GM18519 (cell line): ENCODE measurements at regions not wholly inside any gene's neighbourhood (a gene's known extent, or its start where the extent isn't known, plus 50 kb on each side); places are given as distances from the start of the nearest gene placed in this dataset.

Experiments
- ATAC-seq: cut with Tn5 transposase; IDR thresholded peaks from one replicate; pipeline ENCODE4 v1.9.1; 2021; ENCODE audit warnings: mild to moderate bottlenecking, moderate library complexity; ENCODE audit not compliant: unreplicated experiment, low FRiP score

GRCh38 chr1:81498471-81499462 is 302.0 kb upstream of the ADGRL2 start:
- no peak for ATAC-seq

GRCh38 chr1:81496349-81496748 is 304.4 kb upstream of the ADGRL2 start:
- ATAC-seq, result no peak

- no peak for ATAC-seq
Observed at GRCh38 chr1:81493102-81493869, 307.4 kb upstream of the ADGRL2 start.

GRCh38 chr1:81492628-81493027 is 308.1 kb upstream of the ADGRL2 start:
- ATAC-seq, result no peak

GRCh38 chr1:81490614-81491013 is 310.1 kb upstream of the ADGRL2 start:
- no peak for ATAC-seq

GRCh38 chr1:81489372-81489934 is 311.3 kb upstream of the ADGRL2 start:
- no peak for ATAC-seq

GRCh38 chr1:81484284-81484683 is 316.4 kb upstream of the ADGRL2 start:
- ATAC-seq, result no peak

GRCh38 chr1:81478219-81478618 is 322.5 kb upstream of the ADGRL2 start:
- ATAC-seq, result no peak

GRCh38 chr1:81477710-81478109 is 323.0 kb upstream of the ADGRL2 start:
- ATAC-seq, result no peak

GRCh38 chr1:81472387-81472786 is 328.3 kb upstream of the ADGRL2 start:
- no peak for ATAC-seq

- no peak for ATAC-seq
Observed at GRCh38 chr1:81471255-81471654, 329.5 kb upstream of the ADGRL2 start.

GRCh38 chr1:81470275-81470674 is 330.5 kb upstream of the ADGRL2 start:
- no peak for ATAC-seq

- ATAC-seq, result no peak
Observed at GRCh38 chr1:81467383-81467782, 333.4 kb upstream of the ADGRL2 start.

- no peak for ATAC-seq
Observed at GRCh38 chr1:81466961-81467360, 333.8 kb upstream of the ADGRL2 start.

GRCh38 chr1:81463936-81464837 is 336.5 kb upstream of the ADGRL2 start:
- ATAC-seq, result no peak

- no peak for ATAC-seq
Observed at GRCh38 chr1:81459043-81459442, 341.7 kb upstream of the ADGRL2 start.

GRCh38 chr1:81458186-81458585 is 342.5 kb upstream of the ADGRL2 start:
- ATAC-seq, result no peak

GRCh38 chr1:81455481-81455880 is 345.3 kb upstream of the ADGRL2 start:
- ATAC-seq, result no peak

GRCh38 chr1:81453971-81454370 is 346.8 kb upstream of the ADGRL2 start:
- no peak for ATAC-seq

GRCh38 chr1:81453367-81453703 is 347.4 kb upstream of the ADGRL2 start:
- ATAC-seq, result no peak
